NCI-H1694 (cell line): ENCODE measurements at regions not wholly inside any gene's neighbourhood (a gene's known extent, or its start where the extent isn't known, plus 50 kb on each side); places are given as distances from the start of the nearest gene placed in this dataset.

ENCODE experiments used
- DNase-seq: peaks from one replicate; lab custom pipeline; 2025; lab: John Stamatoyannopoulos, UW

DNA sequence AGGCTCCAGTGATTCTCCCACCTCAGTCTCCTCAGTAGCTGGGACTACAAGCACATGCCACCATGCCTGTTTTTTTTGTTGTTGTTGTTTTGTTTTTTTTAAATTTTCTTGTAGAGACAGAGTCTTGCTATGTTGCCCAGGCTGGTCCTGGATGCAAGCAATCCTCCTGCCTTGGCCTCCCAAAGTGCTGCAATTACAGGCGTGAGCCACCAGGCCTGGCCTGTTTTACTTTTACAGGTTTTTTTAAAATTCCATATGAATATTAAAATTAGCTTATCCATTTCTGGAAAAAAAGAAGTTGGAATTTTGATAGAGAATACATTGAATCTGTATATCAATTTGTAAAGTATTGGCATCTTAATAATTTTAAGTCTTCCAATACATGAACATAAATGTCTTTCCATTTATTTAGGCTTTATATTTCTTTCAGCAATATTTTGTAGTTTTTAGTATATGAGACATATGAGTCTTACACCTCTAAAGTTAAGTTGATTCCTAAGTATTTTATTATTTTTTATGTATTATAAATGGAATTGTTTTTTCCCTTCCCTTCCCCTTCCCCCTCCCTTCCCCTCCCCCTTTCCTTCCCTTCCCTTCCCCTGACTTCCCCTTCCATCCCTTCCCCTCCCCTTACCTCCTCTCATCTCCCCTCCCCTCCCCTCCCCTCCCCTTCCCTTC is 323.5 kb upstream of the SALL1 start:
- no peak for DNase-seq

GRCh38 chr16:51473091-51473490 is 322.0 kb upstream of the SALL1 start:
- no peak for DNase-seq

DNA sequence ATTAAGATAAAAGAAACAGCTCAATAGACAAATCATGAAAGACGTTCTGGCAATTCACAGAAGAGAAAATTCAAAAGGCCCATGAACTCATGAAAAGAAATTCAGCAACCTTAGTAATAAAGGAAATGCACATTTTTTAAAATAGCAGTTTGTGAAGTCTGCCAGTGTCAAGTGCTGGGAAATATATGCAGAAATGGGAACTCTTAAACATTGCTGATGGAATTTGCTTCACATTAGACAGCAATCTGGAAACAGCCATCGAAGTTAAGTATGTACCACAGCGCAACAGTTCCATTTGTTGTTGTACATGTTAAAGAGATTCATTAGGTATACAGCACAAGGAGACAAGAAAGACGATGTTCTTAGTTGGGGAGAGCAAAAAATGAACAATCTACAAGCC is 319.4 kb upstream of the SALL1 start:
- DNase-seq = no peak

- no peak for DNase-seq
Observed at GRCh38 chr16:51464996-51465395, 313.9 kb upstream of the SALL1 start.

- no peak for DNase-seq
Observed at GRCh38 chr16:51461255-51461654, 310.2 kb upstream of the SALL1 start.

- no peak for DNase-seq
Observed at GRCh38 chr16:51458356-51459140, 307.5 kb upstream of the SALL1 start.

- DNase-seq = no peak
Observed at GRCh38 chr16:51457775-51458174, 306.7 kb upstream of the SALL1 start.

DNA sequence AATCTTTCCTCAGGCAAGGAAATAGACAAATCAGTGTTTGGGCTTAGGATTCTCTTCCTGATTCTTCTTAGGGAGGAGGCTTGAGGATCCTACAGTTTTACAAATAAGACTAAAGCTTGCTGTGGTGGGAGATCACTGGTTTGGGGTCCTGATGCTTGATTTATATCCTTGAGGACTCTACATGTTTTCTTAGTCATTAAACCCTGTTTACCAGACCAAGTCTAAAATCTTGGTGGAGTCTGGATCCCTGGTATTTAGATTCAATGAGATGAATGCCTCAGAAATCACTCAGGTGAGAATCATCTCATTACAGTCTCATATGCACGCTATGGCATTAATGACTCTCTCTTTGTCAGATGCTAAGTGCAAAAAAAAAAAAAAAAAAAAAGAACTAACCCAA is 304.3 kb upstream of the SALL1 start:
- DNase-seq = no peak

DNA sequence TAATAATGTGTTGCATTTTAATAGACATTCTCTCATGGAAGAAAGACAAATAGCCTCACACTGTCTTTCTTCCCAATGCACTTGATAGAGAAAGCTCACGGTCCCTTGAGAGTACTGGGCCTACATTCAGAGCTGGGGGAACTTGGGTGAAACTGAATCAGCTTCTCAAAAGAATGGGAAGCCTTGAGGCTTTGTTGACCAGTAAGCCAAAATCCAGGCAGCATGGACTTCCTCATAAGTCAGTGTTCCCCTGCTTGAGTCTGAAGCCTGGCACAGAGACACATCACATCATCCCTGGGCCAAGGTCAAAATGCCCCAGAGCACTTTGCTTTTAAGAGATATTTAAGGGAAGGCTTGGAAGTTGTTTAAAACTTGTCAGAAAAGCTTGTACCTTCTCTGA is 302.2 kb upstream of the SALL1 start:
- DNase-seq = no peak

DNA sequence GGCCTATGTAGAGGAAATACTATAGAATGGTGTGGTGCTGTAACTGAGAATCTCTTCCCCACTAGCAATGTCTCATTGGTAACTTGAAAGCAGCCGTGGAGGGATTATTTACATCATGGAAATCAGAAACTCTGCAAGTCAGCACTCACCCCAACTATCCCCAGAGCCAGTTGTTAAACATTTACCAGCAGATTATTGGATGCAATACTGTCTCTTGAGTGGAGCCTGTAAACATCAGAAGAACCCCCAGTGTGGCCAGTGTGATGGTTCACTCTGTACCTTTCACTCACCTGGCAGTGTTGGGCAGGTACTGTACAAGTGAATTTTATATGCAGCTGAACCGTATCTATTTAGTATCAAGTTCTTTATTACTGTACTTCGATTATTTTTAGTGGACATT is 299.8 kb upstream of the SALL1 start:
- no peak for DNase-seq

- no peak for DNase-seq
Observed at GRCh38 chr16:51450376-51450775, 299.3 kb upstream of the SALL1 start.

DNA sequence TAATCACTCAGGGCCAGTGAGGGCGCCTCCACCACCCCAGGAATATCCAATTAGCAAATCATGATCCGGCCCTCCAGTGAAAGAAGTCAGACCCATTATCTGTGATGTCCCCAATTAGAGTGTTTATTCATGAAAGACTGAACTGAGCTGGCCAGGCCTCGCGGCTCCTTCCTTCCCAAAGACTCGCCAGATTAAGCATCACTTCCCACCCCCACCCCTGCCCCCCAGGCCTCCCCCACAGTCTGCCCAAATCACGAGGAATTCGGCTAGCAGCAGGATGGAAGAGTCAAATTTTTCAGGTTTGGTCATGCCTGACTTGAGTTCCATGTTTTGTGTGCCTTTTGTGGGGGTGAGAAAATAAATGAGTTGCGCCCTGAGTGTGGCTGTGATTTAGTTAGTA is 298.4 kb upstream of the SALL1 start:
- DNase-seq = no peak

GRCh38 chr16:51445250-51445649 is 294.2 kb upstream of the SALL1 start:
- no peak for DNase-seq

- no peak for DNase-seq
Observed at GRCh38 chr16:51443934-51444333, 292.9 kb upstream of the SALL1 start.

- DNase-seq = no peak
Observed at GRCh38 chr16:51442141-51442870, 291.2 kb upstream of the SALL1 start.

GRCh38 chr16:51440131-51440889 is 289.2 kb upstream of the SALL1 start:
- DNase-seq = peak; percentile 49

- no peak for DNase-seq
Observed at GRCh38 chr16:51439271-51439670, 288.2 kb upstream of the SALL1 start.

DNA sequence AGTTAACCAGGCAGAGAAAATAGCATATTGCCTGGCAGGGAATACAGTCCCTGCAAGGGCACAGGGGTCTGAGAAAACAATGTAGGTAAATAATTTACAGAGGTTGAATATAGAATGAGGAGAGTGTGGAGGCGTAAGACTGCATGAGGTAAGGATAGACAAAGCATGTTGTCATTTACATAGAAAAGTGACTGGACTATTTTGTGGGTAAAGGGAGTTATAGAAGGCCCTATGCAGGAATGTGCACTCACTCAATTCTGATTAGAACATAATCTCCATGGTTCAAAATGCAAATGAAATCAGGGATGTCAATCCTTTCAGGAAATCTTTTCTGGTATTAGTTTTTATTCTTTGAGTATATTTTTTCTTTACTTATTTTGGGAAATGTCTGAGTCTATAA is 285.7 kb upstream of the SALL1 start:
- DNase-seq = no peak

DNA sequence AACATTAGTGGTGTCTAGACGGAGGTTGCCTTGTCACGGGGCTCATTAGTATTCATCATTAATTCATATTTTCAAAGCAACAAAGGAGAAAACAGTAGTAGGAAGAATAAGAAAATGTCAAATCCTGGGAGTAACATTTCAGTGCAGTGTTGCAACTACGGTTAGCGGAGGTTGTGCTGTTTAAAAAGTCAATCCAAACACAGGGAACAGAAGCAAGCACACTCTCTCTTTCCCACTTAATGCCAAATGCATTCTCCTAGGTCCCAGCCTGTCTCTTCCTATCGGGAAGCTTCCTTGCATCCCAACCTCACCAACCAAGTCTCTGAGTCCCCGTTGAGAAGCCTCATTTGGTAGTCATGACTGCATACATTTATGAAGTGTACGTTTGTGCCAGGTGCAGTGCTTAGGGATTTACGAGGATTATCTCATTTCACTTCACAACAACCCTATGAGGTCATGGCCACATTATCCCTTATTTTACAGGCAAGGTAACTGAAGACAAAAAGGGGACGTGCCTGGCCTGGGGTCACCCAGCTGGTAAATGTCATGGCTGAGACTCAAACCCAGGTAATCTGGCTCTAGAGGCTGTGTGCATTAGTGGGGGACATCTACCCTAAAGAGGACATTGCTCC is 283.6 kb upstream of the SALL1 start:
- no peak for DNase-seq

DNA sequence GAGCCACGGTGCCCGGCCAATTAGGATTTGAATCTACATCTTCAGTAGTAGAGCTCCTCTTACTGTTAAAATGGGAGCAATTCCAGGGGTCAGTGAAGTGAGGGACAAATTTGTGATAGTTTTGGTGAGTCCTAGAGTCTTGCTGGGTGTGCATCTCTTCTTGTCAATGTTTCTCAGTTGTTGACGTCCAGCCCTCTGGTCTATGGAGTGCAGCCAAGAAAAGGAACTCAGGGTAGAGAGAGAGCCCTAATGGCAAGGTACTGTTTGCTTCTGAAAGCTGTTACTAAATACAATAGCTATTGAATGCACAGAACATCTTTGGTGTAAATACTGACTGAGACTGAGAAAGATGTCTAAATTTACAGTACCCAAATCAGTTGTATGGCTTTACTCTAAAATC is 282.5 kb upstream of the SALL1 start:
- DNase-seq = no peak

DNA sequence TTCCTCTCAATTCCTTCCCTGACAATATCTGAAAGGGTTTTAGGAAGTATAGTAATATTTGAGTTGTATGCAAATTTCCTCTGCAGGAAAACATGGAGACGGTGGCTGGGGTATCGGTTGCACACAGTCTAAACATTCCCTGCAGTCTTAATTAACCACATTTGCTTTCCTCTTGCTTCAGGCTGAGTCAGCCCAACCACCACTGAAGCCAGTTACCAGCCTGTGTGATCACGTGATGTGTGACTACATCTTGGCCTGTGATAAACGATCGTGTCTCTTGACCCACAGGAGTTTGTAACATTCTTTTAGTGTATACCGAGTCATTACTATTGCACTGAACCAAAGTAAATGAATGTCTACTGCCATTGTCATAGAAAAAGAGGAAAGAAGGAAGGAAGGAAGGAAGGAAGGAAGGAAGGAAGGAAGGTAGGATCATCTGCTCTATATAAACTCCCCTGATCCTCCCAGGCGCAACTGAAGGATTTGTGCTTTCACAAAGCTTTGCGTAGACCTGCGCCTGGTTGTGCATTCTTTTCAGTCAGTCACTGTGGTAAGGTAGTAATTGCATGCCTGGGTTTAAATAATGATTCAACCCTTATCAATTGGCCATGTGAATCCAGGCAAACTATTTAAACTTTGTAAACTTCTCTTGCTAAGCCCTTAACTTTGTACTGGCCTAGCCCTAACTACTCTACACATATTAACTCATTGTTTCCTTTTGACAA is 280.6 kb upstream of the SALL1 start:
- no peak for DNase-seq
